ENCODE measurements at regions not wholly inside any gene's neighbourhood (a gene's known extent, or its start where the extent isn't known, plus 50 kb on each side); places are given as distances from the start of the nearest gene placed in this dataset.

DNA sequence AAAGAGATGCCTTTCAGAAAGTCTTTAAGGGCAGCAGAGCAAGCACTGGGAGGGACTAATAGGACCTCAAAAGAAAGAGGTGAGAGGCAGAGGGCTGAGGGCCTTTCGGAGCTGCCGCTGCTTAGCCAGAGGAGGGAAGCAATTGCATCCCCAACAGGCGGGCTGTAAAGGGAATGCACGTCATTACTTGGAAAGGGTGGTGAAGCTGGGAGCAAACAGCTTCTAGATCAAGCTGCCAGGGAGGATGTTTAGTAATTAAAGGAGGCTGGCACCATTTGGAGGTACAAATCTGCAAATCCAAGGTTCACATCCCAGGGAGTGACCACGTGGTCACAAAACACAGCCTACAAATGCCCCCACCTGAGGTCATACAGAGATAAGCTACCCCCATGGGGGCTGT lies 429.0 kb upstream of the RBFOX1 start:
- no peaks in the 10 kb centered on the region for H3K4me1 ChIP-seq (ENCODE audit: control insufficient read depth in 1 of 2, insufficient read depth in 2 of 2, low read length in 2 of 2)
- H3K36me3 ChIP-seq (ENCODE audit: control insufficient read depth in 1 of 2, insufficient read depth in 2 of 2, low read length in 2 of 2), result no peaks in the 10 kb centered on the region
- intact Hi-C loops (cut with micrococcal nuclease), result no loop called here
- BruUV-seq (replicated peaks), result no TSS peak
- DNase-seq (ENCODE audit: low read depth, low spot score) (no peak), ATAC-seq (no peak)
- H3K9me2 ChIP-seq (ENCODE audit: insufficient read depth), result no peaks in the 10 kb centered on the region
- H3K4me2 ChIP-seq (ENCODE audit: low read length), result no peak overlapping the region
- no peak overlapping the region for H2AFZ ChIP-seq (ENCODE audit: low read depth, low read length, poor library complexity, severe bottlenecking)
- H3K9ac ChIP-seq (ENCODE audit: low read length), result no peak overlapping the region
- H3K9me3 ChIP-seq (ENCODE audit: control insufficient read depth in 1 of 2, insufficient read depth in 1 of 2, low read depth in 1 of 2, low read length in 2 of 2), result no peaks in the 10 kb centered on the region
- CTCF ChIA-PET, result no interaction called here
- no peaks in the 10 kb centered on the region for H3K27me3 ChIP-seq (ENCODE audit: insufficient read depth, low read length)
- RAD21 ChIA-PET (ENCODE audit: low non-redundant PET in 1 of 2, low total read pairs in 2 of 2, uncharacterized antibody in 2 of 2, unreplicated experiment in 2 of 2), result no interaction called here
- TF ChIP-seq, protein P1, sequence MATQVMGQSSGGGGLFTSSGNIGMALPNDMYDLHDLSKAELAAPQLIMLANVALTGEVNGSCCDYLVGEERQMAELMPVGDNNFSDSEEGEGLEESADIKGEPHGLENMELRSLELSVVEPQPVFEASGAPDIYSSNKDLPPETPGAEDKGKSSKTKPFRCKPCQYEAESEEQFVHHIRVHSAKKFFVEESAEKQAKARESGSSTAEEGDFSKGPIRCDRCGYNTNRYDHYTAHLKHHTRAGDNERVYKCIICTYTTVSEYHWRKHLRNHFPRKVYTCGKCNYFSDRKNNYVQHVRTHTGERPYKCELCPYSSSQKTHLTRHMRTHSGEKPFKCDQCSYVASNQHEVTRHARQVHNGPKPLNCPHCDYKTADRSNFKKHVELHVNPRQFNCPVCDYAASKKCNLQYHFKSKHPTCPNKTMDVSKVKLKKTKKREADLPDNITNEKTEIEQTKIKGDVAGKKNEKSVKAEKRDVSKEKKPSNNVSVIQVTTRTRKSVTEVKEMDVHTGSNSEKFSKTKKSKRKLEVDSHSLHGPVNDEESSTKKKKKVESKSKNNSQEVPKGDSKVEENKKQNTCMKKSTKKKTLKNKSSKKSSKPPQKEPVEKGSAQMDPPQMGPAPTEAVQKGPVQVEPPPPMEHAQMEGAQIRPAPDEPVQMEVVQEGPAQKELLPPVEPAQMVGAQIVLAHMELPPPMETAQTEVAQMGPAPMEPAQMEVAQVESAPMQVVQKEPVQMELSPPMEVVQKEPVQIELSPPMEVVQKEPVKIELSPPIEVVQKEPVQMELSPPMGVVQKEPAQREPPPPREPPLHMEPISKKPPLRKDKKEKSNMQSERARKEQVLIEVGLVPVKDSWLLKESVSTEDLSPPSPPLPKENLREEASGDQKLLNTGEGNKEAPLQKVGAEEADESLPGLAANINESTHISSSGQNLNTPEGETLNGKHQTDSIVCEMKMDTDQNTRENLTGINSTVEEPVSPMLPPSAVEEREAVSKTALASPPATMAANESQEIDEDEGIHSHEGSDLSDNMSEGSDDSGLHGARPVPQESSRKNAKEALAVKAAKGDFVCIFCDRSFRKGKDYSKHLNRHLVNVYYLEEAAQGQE (IDR thresholded peaks at IDR 0.05; ENCODE audit: low read depth), result no peak
- no peak for TF ChIP-seq TCF7L2 (IDR thresholded peaks at IDR 0.05; ENCODE audit: borderline replicate concordance, extremely low read depth, insufficient read depth, insufficient read length)
- no peak for TF ChIP-seq EZH2phosphoT487 (IDR thresholded peaks at IDR 0.05; ENCODE audit: borderline replicate concordance)
- TF ChIP-seq CBX3 (IDR thresholded peaks at IDR 0.05; ENCODE audit: low read depth), result no peak
- no peak for TF ChIP-seq RAD21 (IDR thresholded peaks at IDR 0.05; ENCODE audit: low read depth)
- TF ChIP-seq, protein P2, sequence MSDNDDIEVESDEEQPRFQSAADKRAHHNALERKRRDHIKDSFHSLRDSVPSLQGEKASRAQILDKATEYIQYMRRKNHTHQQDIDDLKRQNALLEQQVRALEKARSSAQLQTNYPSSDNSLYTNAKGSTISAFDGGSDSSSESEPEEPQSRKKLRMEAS (IDR thresholded peaks at IDR 0.05), result no peak
- no peak for TF ChIP-seq POLR2A (IDR thresholded peaks at IDR 0.05; ENCODE audit: borderline replicate concordance, extremely low read depth, insufficient read depth, insufficient read length)
- TF ChIP-seq CEBPB (IDR thresholded peaks at IDR 0.05; ENCODE audit: low read depth), result no peak
- no peak for TF ChIP-seq SP1 (IDR thresholded peaks at IDR 0.05; ENCODE audit: low read depth)
- TF ChIP-seq EGR1 (IDR thresholded peaks at IDR 0.05; ENCODE audit: low read depth), result no peak
- TF ChIP-seq, protein P3, sequence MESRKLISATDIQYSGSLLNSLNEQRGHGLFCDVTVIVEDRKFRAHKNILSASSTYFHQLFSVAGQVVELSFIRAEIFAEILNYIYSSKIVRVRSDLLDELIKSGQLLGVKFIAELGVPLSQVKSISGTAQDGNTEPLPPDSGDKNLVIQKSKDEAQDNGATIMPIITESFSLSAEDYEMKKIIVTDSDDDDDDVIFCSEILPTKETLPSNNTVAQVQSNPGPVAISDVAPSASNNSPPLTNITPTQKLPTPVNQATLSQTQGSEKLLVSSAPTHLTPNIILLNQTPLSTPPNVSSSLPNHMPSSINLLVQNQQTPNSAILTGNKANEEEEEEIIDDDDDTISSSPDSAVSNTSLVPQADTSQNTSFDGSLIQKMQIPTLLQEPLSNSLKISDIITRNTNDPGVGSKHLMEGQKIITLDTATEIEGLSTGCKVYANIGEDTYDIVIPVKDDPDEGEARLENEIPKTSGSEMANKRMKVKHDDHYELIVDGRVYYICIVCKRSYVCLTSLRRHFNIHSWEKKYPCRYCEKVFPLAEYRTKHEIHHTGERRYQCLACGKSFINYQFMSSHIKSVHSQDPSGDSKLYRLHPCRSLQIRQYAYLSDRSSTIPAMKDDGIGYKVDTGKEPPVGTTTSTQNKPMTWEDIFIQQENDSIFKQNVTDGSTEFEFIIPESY (IDR thresholded peaks at IDR 0.05; ENCODE audit: extremely low read depth, insufficient replicate concordance, low read length), result no peak
- TF ChIP-seq, protein P4, sequence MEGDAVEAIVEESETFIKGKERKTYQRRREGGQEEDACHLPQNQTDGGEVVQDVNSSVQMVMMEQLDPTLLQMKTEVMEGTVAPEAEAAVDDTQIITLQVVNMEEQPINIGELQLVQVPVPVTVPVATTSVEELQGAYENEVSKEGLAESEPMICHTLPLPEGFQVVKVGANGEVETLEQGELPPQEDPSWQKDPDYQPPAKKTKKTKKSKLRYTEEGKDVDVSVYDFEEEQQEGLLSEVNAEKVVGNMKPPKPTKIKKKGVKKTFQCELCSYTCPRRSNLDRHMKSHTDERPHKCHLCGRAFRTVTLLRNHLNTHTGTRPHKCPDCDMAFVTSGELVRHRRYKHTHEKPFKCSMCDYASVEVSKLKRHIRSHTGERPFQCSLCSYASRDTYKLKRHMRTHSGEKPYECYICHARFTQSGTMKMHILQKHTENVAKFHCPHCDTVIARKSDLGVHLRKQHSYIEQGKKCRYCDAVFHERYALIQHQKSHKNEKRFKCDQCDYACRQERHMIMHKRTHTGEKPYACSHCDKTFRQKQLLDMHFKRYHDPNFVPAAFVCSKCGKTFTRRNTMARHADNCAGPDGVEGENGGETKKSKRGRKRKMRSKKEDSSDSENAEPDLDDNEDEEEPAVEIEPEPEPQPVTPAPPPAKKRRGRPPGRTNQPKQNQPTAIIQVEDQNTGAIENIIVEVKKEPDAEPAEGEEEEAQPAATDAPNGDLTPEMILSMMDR (IDR thresholded peaks at IDR 0.05 in 2 of 3, conservative IDR thresholded peaks at IDR 0.05 in 1 of 3; ENCODE audit: borderline replicate concordance in 1 of 3, insufficient read depth in 1 of 3, low read depth in 2 of 3, low read length in 2 of 3), result no peak
- no peak for TF ChIP-seq JUND (IDR thresholded peaks at IDR 0.05)
- no peak for TF ChIP-seq ZNF274 (IDR thresholded peaks at IDR 0.05; ENCODE audit: low read depth, low read length)
- H3K27ac ChIP-seq (ENCODE audit: low read depth, low read length), result no peak overlapping the region
- no peak overlapping the region for H3K4me3 ChIP-seq (replicated peaks in 1 of 2; ENCODE audit: low read depth in 1 of 2, low read length in 2 of 2)
- POLR2A ChIA-PET, result no interaction called here
- no peaks in the 10 kb centered on the region for H3K79me2 ChIP-seq (ENCODE audit: insufficient read depth, low read length)
- no peaks in the 10 kb centered on the region for H4K20me1 ChIP-seq (ENCODE audit: insufficient read depth)
